G401 (cell line): ENCODE measurements at regions not wholly inside any gene's neighbourhood (a gene's known extent, or its start where the extent isn't known, plus 50 kb on each side); places are given as distances from the start of the nearest gene placed in this dataset.
"Not testable (repeated sequence)": the region's sequence is repeated elsewhere in the genome, so short reads cannot be mapped to it uniquely, and the experiment has no call there.

Experiments
- DNase-seq: peaks from one replicate; pipeline ENCODE4 v3.0.0-alpha.2; 2015; ENCODE audit warnings: low spot score
- in situ Hi-C: cut with HindIII; loops from 2 replicates; pipeline ENCODE4 v1.10.0; 2016; ENCODE audit warnings: low sequenced_read_pairs, mixed read lengths

DNA sequence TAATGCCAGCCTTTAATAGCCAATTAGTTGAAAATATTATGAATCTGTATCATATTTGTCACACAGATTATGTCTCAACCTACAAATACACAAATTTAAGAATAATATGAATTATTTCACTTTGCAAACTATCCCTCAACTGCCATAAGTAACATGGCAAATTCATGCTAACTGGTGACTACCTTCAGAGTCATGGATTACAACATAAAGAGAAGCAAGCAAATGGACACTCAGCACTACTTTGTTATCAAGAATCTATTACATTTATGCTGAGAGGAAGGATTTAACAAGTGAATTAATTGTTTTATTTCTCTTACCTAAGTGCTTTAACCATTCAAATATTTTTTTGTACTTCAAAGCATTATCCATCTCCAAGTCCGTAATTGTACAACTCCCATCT, 103.1 kb upstream of the BCL6 start:
- in situ Hi-C loops = no loop called here
- no peak for DNase-seq

DNA sequence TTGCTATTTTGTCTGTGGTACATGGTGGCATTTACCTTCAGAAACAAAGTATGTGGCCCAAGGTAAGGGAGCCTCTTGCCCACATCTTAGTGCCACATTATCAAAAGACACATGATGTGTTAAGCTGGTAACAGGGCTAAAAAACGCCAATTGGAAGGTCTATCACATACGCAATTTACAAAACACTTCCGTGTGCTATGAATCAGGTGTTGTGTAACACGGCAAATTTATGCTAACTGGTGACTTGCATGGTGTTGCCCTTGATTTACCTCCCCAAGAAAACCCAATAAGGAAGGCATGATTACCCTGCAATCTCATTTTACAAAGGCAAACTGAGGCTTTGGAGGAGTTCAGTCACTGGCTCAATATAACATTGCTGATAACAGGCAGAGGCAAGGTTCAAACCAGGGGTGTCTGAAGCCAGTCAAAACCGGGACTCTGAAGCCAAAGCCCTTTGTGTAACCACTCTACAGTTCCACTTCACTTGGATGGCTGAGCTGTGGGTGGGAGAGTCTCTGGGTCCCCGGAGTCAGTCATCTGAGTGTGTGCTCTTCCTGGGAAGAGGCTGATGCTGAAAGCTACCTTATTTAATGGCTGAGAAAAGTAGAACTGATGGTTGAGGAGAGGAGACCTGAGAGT, 103.9 kb upstream of the BCL6 start:
- DNase-seq = no peak
- in situ Hi-C loops = no loop called here

DNA sequence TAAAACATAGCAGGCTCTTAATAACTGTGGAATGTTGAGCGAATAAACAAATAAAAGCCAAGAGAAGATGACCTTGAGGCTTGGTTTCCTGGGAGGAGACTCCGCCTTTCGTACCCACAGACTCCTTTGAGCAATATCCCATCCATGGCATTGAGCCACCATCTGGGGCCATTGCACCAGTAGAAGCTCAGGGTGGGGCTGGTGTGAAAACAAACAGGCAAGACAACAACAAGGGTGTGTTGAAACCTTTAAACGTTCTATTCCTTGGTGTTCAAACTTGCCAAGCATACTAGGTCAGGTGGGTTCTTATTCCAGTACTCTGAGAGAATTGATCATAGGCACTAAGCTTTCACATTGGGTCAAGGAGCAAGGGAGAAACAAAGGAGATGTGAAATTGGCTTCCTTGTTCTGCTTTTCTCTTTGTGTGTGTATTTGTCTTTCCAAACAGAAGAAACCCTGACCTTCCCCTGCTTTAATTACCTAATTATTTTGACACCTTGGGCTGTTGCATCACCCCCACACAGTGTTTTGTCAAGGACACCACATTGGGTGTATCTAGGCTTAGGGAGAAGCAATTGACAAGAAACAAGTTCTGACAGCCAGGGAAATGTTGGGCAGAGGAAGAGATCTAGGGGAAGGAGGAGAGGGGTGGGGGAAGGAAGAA, 105.1 kb upstream of the BCL6 start:
- in situ Hi-C loops = no loop called here
- DNase-seq = no peak

DNA sequence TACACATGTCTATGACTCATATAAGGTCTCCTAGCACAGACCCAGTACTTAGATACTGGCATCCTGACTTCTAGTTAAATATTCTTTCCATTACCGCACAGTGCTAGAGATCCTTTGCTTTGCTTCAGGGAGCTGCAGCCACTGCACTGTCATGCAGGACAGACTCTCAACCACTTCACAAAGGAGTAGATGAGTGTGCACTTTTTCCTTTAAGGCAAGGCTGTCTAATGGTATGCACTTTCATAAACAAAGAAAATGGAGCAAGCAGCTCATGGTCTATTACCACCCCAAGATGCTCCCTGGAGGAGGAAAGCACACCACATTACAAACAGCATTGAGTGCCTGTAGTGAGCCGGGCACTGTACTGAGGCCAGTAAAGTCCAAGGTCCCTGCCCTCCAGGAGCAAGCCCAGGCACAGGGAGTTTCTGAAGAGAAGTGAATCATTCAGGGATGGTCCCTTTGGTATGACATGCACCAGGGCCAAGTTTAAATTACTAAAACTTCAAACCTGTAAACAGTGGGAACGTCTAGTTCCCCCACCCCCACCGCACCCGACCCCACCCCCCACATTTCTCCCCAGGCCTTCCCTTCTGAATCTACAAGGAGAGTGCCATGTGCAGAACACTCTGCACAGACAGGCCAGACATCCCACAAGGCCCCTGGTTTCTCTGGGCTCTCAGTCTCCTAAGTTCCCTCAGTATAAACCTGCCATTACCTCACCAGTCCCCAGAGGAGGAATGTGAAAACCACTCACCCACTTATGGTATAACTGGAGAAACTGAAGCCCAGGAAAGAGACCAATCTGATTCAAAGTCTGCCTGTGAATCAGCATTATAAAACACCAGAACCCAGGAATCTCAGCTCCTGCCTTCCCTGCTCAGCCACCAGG, 107.8 kb upstream of the BCL6 start:
- in situ Hi-C loops = no loop called here

DNA sequence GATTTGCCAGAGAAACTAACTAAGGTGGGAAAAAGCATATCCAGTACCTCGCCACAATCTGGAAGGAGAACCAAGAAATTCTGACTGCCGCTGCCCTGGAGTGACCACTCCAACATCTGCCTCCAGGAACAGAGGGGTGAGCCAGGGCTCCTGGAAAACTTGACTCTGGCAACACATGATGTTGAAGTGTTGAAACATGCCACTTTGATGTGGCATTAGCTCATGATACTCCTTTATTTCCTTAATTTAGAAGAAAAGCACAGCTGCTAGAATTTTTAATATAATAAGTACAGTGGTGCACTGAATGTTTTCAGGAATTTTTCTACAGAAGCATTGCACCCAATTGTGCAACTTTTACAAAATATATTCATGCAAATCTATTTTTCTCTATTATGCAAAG, 109.9 kb upstream of the BCL6 start:
- in situ Hi-C loops = no loop called here
- no peak for DNase-seq

More for the DNA sequence above, 107.8 kb upstream of the BCL6 start:
- no peak for DNase-seq

DNA sequence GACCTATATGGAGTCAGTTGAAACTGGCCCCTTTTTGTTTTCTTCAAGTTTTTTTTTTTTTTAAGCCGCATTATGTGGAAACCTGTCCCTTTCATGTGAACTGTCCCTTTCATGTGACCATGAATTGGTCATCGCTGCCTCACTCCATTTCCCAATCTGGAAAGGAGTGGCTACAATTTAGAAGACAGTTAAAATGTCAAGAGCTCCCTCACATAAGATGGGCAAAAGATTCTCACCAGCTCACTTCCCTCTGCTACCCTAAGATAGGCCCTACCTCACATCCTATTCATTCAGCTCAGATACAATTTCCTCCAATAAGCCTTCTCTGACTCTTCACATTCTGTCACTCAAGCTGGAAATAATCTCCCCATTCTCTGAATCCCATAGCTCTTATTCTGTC, 111.3 kb upstream of the BCL6 start:
- no peak for DNase-seq
- in situ Hi-C loops = no loop called here

DNA sequence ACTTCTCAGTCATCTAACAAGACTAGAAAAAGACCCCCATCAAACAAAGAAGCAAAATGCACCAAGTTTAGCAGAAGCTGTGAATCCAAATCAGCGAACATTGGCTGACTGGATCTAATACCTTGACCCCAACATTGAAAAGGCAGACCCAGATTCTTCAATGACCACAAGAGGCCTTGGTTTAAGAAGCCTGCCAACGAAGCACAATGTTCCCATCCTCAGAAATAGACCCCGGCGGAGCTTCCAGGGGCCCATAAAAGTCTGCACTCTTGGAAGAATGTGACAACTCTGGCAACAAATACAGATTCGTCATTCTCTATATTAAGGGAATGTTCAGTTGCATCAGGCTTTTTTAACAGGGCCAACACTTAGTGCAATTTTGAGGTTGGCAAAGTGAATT, 112.8 kb upstream of the BCL6 start:
- DNase-seq = no peak

DNA sequence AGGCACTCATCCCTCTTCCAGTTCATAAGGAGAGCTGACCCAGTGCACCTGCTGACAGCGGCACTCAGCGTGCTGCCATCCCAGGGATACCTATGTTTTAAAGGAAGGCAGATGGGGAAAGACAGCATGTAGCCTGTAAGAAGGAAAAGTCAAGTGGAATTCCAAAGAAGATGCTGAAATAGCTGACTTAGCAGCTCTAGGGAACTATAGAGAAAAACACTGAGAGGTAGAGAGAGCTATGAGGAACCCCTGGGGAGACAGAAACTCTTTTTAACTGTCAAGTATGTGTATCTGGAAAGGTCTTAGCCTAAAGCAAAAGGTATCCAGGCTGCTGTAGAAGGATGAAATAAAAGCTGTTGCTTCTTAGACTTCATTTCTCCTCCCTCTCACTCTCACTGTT, 113.4 kb upstream of the BCL6 start:
- no peak for DNase-seq
- in situ Hi-C loops = no loop called here

More for the DNA sequence above, 112.8 kb upstream of the BCL6 start:
- in situ Hi-C loops = no loop called here

DNA sequence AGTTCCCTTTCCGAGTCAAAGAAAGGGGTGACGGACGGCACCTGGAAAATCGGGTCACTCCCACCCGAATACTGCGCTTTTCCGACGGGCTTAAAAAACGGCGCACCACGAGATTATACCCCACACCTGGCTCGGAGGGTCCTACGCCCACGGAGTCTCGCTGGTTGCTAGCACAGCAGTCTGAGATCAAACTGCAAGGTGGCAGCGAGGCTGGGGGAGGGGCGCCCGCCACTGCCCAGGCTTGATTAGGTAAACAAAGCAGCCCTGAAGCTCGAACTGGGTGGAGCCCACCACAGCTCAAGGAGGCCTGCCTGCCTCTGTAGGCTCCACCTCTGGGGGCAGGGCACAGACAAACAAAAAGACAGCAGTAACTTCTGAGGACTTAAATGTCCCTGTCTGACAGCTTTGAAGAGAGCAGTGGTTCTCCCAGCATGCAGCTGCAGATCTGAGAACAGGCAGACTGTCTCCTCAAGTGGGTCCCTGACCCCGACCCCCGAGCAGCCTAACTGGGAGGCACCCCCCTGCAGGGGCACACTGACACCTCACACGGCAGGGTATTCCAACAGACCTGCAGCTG, 117.5 kb upstream of the BCL6 start:
- in situ Hi-C loops, DNase-seq: not testable (repeated sequence)

DNA sequence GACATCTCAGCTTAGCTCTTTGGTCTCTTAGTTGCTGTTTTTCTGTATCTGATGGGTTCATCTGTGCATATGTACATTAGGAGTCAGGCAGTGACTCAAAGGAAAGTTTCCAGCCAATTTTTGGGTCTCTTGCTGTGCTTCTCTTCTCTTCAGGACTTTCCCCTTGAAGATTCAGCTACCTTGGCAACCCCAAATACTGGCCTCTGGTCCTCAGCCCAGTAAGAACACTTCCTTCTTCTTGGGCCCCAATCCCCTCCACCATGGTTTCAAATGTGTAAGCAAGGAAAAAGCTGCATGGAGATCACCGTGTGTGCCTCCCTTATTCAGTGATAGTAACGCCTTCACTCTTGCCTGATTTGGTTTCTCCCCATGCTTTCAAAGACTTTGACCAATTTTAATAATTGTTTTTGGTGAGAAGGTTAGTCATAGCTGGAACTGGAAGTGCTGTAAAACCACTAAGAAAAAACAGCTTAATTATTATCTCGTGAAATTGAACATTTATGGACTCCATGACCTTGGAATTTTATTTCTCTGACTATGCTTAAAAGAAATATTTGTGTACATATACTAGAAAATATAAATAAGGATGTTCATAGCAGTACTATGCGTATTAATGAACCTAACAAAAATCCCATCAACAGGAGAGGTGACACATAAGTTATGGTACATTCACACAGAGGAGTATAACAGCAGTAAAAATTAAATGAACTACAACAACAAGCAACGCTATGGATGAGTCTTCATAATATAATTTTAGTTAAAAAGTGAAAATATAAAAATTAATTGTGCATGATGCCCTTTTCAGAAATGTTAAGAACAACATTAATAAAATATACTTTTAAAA, 125.3 kb upstream of the BCL6 start:
- no peak for DNase-seq
- in situ Hi-C loops = no loop called here

DNA sequence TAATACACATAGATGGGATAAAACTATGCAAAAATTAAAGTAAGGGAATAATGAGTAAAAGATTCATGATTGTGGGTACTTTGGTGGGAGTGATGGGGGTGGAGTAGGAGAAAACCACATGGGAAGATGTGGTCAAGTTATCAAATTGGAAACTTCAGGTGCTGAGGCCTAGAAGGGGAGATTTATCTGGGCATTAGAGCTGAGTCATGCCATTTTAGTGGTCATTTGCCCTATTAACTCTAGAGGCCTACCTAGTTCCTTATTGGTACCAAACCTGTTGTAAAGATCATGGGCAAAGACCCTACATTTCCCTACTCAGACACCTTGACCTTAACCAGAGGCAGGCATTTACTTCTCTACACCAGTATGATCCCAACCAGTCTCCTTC, 125.9 kb upstream of the BCL6 start:
- in situ Hi-C loops = no loop called here
- DNase-seq = no peak

DNA sequence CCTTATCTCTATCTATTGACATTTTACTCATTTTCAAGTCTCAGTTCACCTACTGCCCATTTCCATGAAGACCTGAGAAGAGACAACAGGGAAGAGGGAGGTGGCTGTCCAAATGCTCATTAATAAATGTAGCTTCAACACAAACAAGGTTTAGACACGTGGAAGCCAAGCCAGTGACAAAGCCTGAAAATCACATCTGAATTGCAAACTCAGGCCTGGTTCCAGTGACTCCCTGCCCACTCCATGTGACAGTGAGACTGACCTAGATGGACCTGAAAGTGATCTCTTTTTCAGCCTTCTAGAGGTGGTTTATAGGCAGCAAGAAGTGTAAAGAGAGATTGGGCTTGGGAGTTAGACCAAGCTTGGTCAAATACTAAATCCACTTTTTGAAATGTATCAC, 126.6 kb upstream of the BCL6 start:
- in situ Hi-C loops = no loop called here

DNA sequence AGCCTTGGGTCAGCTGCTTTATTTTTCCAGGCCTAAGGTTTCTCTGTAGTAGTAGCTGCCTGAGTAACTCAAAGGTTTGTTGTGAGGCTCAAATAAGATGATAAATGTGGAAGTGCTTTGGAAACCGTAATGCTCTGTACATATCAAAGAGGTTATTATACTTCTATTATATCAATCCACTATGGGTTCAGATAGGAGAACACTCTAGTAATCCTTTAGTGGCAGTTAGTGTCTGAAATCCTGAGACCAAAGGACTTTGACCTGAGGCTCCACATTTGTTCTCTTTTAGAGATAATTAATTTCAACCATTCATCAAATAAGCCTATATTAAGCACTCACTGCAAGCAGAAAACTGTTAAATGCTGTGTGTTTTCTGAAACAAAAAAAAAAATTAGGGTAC, 128.6 kb upstream of the BCL6 start:
- in situ Hi-C loops = no loop called here
- DNase-seq = no peak

More for the DNA sequence above, 126.6 kb upstream of the BCL6 start:
- no peak for DNase-seq

DNA sequence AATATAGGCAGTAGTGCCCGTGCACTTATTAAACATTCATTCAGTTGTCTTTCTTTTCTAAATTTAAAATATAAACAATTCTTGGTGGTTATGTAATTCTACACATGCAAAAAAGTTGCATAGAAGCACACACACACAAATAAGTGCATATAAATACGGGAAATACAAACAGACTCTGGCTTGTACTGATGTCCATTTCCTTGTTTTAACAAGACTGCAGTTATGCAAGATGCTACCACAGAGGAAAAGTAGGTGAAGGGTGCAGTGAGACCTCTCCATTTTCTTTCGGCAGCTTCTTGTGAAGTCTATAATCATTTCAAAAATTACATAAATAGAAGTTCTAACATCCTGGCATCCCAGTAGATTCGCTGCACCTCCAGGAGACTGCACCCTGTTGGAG, 130.6 kb upstream of the BCL6 start:
- in situ Hi-C loops = no loop called here
- DNase-seq = no peak

DNA sequence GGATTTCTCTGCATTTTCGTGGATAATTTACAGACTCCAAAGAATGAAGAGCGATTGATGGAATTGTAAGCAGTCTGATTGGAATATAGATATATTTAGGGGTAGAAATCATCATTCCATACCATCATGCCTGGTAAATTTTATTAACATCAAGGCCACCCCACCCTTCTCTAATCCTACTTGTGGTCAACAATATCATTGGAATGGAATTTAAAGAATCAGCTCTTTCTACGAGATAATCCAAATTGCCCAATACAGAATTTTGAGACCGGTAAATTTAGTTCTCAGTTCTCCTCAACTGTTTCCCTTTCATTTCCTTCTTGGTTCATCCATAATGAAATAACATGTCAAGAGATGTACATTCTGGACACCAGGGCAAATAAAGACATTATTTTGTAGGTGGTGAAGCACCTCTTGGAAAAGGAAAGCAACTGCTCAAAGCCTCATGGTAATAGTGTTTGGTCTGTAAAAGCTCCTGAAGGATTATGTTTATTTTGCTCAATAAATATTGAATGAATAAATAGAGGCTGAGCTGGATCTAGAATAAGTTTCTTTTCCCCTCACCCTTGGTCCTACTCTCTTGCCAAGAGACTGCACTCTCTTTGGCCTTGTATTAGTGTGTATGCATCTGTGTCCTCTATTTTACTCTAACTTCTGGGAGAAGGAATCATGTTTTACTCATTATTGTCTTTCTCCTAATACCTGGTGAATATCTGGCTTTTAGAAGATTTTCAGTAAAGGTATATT, 133.7 kb upstream of the BCL6 start:
- in situ Hi-C loops = no loop called here
- no peak for DNase-seq

DNA sequence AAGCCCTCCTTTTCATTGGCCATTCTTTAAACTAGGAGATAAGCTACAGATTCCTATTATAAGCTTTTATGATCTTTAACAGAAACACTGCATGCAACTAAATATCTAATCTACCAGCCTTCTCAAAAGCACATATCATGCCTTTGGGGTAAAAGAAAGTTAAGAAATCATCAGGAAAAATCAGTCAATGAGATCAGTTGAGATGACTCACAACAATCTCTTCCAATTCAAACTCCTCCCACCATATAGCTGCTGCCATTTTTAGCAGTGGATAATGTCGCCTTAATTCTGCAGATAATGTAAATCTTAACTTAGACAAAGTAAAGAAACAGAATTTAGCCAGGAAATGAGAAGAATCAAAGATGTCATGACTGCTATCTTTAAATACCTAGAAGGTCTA, 135.2 kb upstream of the BCL6 start:
- in situ Hi-C loops = no loop called here

DNA sequence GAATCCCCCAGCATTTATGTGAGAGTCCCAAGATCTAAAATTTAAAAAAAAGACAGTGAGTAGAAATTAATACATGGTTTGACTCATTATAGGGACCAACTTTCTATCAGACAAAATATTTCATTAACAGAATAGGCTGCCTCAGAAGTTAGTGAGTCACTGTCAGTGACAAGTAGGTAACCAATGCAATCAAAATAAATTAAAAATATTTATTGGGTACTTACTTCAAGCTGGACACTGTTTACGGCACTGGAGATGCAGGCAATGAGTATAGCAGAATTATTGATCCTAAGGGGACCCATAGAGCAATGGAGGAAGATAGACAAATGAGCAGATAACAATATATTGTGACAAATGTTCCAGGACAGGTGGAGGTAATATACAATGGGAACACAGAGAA, 135.6 kb upstream of the BCL6 start:
- in situ Hi-C loops = no loop called here
- DNase-seq = no peak

More for the DNA sequence above, 135.2 kb upstream of the BCL6 start:
- no peak for DNase-seq

DNA sequence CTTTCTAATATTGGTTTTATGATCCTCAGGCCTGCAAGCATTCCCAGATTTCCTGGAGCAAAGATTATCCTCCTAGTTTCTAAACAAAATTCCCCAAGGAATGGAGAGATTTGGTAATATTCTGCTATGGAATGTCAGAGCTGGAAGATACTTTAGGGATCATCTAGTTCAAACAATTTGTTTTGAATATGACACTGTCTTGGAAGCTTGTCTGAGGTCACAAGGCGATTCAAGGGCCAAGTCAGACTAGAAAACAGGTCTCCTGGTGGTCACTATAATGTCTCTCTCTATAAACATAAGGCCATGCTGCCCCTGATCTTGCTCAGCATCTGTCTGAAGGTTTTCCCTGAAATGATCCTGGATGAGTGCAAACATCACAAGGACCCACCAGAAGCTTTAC, 143.4 kb upstream of the BCL6 start:
- in situ Hi-C loops = no loop called here

More for the DNA sequence above, 143.4 kb upstream of the BCL6 start:
- DNase-seq = no peak
